ENCODE measurements at regions not wholly inside any gene's neighbourhood (a gene's known extent, or its start where the extent isn't known, plus 50 kb on each side); places are given as distances from the start of the nearest gene placed in this dataset.

DNA sequence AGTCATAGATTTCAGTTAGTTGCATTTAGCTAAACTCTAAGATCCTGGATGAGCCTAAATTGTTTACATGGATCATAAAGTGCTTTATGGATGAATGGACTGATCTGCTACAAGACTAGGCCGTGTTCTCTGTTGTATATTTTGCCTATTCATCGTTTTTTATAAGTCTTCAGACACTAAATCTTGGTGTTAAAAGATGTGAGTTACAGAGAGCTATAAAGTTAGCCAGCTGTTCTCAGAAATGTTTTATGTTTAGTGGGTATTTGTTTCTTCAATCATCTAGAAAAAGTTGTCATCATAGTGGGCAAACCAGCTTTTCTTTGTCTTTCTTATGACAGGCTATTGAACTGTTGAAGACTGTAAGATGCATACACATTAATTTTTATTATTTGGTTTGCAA is 585.8 kb upstream of the SEMA6A start:
- TF ChIP-seq CTCF (IDR thresholded peaks at IDR 0.05) (no peak), ZFX (IDR thresholded peaks at IDR 0.05; ENCODE audit: borderline replicate concordance) (no peak)

All from 22Rv1 (cell line).